ENCODE measurements at regions not wholly inside any gene's neighbourhood (a gene's known extent, or its start where the extent isn't known, plus 50 kb on each side); places are given as distances from the start of the nearest gene placed in this dataset.

- DNase-seq = no peak
Measured at GRCh38 chr1:59103457-59103856, 193.4 kb upstream of the FGGY start.

- DNase-seq = no peak
Measured at GRCh38 chr1:59104191-59104760, 192.6 kb upstream of the FGGY start.

DNA sequence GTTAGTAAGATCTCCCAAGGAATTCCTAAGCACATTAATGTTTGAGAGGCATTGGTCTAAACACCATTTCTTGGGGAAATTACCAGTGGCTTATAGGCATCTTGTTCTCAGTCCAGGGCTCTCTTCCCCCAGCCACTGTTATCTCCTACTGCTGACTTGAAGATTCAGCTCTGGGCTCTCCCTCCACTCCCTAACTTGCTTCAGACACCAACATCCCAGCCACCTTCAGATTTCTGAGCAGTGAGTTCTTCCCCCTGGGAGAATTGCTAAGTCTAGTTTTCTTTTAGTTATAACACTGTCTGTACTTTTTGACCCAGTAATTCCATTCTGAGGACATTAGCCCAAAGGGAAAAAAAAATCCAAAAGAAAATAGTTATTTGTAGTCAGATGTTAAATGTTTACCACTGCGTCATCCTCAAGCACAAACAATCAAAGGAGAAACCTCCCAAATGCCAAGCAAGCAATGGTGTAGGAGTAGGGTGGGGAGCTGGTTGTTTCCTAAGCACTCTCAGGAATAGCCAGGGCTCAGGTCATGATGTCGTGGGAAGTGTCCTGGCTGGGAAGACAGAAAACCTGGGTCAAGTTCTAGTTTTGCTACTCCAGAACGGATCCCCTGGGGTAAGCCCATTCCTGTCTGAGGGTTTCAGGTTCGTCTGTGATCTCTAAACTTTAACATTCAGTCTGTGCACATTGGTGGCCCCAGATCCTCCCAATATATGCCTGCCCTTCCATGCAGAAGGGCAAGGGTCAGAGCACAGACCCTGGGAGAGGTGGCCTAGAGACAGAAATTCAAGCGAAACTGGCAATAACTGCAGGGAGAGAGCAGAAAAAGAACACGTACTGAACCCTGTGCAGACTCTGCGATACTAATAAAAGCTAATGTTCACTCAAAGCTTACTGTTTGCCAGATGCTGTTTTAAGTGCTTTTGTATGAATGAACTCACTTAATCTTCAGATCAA is 191.1 kb upstream of the FGGY start:
- DNase-seq = no peak

GRCh38 chr1:59107516-59107915 is 189.4 kb upstream of the FGGY start:
- no peak for DNase-seq

DNA sequence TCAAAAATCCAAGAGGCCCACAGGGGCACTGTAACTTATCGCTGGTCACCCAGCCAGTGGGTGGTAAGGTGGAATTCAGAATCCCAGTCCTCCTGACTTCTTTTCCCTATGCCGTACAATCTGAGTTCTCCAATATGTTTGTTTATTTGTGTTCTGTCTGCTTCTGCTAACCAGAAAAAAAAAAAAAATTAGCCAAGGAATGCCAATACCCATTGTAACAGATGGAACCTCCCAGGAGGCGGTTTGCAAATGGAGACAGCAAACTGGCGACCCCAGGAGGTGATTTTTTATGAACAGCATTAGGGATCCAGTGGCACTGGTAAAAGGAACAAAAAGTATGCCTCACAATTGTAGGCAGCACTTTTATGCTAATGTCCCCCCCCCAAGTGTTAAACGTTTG is 189.0 kb upstream of the FGGY start:
- DNase-seq = no peak

GRCh38 chr1:59108481-59109317 is 188.2 kb upstream of the FGGY start:
- DNase-seq = no peak

- no peak for DNase-seq
Measured at GRCh38 chr1:59110271-59110670, 186.6 kb upstream of the FGGY start.

- DNase-seq = no peak
Measured at GRCh38 chr1:59113876-59114457, 182.9 kb upstream of the FGGY start.

DNA sequence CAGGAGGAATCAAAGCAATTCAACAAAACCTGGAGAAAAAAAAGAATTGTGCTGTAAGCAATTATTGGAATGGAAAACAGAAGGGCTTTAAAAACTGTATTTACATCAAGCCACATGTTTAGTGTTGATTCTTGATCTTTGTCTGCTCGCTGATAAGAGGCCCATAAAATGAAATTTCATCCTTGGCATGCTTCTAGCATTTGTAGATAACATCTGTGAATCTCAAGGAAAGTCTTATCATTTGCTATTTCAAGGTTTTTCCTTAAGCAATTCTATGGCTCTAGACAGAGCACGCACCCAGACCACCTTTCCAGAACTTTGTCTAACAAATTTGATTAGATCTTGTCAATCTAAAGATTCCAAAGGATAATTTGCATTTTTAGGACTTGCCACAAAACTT is 181.0 kb upstream of the FGGY start:
- no peak for DNase-seq

DNA sequence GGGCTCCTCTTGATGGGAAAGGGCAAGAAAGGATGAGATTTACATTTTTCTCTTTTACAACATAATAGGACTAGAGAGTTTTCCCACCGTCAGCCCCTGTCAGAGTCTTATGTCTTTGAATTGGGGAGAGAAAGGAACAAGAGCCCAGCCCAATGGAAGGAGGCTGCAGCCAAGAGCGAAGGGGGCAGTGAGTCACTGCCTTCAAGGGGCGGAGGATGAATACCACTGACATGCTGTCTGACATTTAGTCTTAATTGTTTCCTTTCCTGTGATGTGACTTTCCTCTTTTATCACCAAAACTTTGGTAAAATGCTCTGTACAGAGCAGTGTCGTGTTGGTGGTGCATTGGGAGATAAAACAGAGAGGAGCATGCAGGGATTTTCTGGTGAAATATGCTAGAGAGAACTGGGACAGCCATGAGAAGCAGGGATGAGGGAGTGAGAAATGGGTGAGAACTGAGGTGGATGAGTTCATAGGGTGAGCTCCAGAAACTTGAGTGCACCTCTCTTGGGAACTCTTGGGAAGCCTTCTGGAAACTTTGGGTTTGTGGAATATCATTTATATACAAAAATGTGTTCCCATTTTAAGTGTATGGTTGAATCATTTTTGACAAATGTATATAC is 179.9 kb upstream of the FGGY start:
- DNase-seq = no peak

DNA sequence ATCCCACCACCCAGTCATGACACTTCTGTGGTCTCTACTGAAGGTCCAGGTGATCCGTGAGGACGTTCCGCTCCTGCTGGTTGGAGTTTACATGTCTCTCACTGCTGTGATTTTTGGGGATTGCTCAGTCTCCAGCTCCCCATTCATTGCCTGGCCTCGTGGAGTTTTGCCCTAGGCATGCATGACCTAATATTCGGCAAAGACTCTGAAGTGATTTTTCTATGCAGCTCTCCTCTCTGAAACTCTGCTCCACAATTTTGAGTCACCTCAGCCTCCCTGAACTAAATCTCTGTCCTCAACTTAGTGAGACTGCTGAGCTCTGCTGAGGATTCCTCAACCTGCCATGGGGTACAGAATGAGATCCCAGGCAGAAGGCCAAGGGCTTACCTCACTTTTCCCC is 174.4 kb upstream of the FGGY start:
- DNase-seq = no peak

GRCh38 chr1:59123081-59123681 is 173.7 kb upstream of the FGGY start:
- DNase-seq = no peak

DNA sequence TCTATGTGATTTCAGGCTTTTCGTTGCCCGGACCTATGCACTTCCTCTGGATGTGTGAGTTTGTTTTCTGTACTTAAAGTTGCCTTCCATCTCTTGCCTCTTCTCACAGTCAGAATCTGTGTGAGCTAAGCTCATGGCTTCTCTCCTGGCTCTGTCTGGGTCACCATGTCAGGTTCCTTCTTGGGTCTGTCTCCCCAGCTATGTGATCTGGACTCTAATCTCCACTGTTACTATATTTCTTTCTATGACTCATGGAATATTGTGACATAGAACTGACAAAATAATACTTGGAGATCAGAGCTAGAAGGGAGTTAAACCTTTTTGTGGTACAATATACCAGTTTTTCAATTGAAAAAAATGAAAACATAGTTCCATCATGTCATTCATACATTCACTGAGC is 172.7 kb upstream of the FGGY start:
- no peak for DNase-seq

- DNase-seq = no peak
Measured at GRCh38 chr1:59125154-59125553, 171.7 kb upstream of the FGGY start.

DNA sequence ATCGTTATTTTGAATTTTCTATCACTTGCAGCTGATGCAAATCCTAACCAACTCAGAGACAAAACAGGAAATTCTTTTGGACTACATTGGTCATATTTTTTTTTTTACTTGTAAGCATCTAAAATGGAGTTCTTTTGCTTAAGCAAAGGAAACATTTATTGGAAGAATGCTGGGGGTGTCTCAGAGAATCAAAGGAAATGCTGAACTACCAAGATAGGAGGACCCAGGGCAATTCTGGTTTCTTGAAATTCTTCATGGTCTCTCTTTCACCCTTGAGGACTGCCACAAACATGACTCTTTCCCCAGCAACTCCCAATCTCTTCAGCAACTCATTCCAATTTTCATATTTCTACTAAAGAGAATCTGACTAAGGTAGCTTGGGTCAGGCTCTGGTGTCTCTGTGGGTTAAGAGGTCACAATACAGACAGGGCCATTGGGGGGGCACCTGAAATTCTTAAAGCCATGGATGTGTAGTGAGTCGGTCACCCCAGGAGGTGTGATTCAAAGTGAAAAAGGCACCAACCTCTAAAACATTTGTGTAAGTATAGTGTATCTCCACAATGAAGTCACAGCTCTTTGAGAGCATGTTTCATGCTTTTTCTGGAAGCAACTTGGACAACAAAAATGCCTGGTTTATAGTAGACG is 171.1 kb upstream of the FGGY start:
- no peak for DNase-seq

DNA sequence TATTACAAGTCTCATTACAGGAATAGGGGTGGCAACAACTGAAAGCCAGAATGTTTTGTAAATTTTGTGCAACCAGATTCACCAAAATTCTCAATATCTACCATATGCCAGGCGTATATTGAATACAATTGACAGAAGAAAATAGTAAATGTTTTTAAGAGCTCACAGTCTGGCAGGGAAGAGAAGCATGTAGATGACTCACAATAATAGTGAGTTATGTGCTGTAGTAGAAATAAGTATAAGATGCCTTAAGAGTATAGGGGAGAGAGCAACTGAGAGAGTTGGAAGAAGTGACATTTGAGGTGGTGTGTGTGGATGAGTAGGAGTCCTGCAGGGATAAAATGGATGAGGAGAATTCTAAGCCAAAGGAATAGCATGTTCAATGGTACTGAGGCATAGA is 170.5 kb upstream of the FGGY start:
- no peak for DNase-seq

GRCh38 chr1:59128239-59128736 is 168.6 kb upstream of the FGGY start:
- no peak for DNase-seq

- no peak for DNase-seq
Measured at GRCh38 chr1:59128784-59129227, 168.1 kb upstream of the FGGY start.

DNA sequence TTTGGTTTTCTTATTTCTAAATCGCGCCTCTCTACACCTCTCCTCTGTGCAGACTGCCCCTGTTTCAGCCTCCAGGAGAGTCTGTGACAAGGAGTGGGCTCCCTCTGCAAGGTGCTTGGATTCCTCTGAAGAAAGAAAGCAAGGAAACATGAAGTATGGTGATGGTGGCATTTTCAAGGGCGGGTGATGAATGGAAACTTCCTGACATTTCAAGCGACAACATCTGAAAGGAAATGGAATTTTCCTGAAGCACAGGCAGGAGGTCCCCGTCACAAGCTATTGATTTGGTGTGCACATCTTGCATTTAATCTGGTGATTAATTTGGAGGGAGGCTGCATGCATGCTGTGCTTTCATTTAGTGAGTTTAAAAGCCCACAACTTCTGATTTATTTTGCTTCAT is 164.6 kb upstream of the FGGY start:
- no peak for DNase-seq

DNA sequence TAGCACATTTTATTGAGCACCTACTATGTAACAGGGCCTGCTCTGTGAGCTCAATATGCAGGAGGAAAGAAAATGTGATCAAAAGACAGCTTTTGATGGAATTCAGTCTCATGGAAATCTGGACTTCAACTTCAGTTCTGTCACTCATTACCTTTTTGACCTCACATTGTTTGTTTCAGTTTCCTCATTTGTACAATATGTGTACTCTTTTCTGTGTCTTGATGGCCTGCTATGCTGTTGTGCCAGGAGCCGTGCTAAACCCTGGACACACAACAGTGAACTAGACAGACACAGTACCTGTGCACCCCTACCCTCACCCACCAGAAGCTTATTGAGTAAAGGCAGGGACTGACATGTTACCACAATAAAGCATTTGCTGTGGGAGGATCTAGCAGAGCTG is 162.9 kb upstream of the FGGY start:
- DNase-seq = no peak

GRCh38 chr1:59135761-59136255 is 161.1 kb upstream of the FGGY start:
- DNase-seq = no peak

Data from KG1 (cell line).